COLO668 (cell line): ENCODE measurements at regions not wholly inside any gene's neighbourhood (a gene's known extent, or its start where the extent isn't known, plus 50 kb on each side); places are given as distances from the start of the nearest gene placed in this dataset.
"Not testable (repeated sequence)": the region's sequence is repeated elsewhere in the genome, so short reads cannot be mapped to it uniquely, and the experiment has no call there.

ENCODE experiments used
- DNase-seq: peaks from one replicate; lab custom pipeline; 2025; ENCODE audit not compliant: unreplicated experiment; lab: John Stamatoyannopoulos, UW

- no peak for DNase-seq
These were observed 142.5 kb downstream of the LCA5 start for GRCh38 chr6:79394690-79395089.

GRCh38 chr6:79392094-79392493 is 145.1 kb downstream of the LCA5 start:
- DNase-seq, result no peak

DNA sequence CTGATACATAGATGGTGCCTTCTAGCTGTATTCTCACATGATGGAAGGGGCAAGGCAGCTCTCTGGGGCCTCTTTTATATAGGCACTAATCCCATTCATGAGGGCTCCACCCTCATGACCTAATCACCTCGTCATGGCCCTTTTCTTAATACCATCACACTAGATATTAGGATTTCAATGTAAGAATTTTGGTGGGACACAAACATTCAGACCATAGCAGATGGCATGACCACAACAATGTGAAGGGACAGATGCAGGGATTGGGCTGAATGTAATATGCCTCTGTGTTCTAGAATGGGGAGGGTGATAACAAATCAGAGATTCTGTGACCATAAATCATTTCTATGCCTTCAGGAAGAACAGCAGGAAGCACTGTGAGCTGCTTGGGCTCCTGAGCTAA is 145.8 kb downstream of the LCA5 start:
- no peak for DNase-seq

GRCh38 chr6:79385893-79386292 is 151.3 kb downstream of the LCA5 start:
- no peak for DNase-seq

- no peak for DNase-seq
These were observed 150.9 kb upstream of the HMGN3 start for GRCh38 chr6:79385333-79385732.

DNA sequence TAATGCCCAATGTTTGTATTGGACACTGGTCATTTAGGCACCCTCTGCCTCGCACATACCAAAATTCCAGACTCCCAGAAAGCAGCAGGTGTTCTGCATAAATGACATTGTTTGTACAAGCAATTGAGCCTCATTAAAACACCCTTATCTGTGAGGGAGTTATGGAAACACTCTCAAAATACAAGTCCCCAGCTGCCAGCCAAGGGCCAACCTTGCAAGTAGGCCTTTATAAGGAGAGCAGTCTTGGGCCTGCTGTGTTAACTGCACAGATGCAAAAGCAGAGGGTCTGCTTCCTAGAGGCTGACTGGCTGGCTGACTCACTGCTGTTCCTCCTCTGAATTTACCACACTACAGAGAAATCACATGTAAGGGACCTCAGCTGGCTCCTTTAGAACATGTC is 150.4 kb upstream of the HMGN3 start:
- peak; percentile 71 for DNase-seq

- DNase-seq, result no peak
These were observed 144.5 kb upstream of the HMGN3 start for GRCh38 chr6:79378957-79379356.

DNA sequence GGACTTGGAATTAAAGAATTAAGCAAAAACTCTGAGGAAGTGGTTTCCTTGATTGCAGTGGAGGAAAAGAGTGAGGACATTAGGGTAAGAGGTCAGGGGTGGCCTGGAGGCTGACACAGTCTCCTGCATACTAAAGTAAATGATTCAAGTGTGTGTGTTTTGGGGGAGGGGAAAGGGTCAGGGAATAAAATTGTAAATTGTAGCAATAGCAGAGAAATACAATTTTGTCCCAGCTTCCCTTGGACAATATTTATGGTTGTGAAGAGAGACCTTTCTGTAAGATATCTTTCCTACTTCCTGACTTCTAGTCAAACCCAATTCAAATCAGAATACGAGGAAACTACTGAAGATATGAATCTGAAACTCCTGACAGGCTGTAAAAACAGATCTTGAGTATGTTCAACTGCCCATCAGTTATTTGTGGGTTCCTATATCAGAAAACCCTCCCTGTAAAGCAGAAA is 143.4 kb upstream of the HMGN3 start:
- DNase-seq, result no peak

- DNase-seq, result no peak
These were observed 142.6 kb upstream of the HMGN3 start for GRCh38 chr6:79377047-79377446.

- DNase-seq, result no peak
These were observed 141.3 kb upstream of the HMGN3 start for GRCh38 chr6:79375635-79376337.

- no peak for DNase-seq
These were observed 139.8 kb upstream of the HMGN3 start for GRCh38 chr6:79374308-79374707.

- no peak for DNase-seq
These were observed 139.4 kb upstream of the HMGN3 start for GRCh38 chr6:79373880-79374279.

DNA sequence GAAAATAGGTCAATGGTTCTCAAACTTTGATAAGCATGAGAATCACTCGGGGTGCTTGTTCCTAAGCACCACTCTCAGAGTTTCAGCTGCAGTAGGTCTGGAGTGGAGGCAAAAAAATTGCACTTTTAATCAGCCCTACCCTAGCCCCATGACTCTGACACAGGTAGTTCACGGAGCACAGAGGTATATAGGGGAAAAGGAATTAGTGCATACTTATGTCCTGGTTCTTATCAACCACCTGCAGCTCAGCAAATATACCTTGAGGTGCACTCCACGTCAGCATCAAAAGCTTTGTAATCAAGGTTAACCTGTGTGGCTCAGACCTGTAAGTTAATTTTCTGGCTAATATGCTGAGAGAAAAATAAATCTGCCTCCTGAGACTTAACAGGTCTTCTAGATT is 138.8 kb upstream of the HMGN3 start:
- no peak for DNase-seq

GRCh38 chr6:79372757-79373156 is 138.3 kb upstream of the HMGN3 start:
- no peak for DNase-seq

GRCh38 chr6:79369026-79369425 is 134.5 kb upstream of the HMGN3 start:
- DNase-seq, result no peak

DNA sequence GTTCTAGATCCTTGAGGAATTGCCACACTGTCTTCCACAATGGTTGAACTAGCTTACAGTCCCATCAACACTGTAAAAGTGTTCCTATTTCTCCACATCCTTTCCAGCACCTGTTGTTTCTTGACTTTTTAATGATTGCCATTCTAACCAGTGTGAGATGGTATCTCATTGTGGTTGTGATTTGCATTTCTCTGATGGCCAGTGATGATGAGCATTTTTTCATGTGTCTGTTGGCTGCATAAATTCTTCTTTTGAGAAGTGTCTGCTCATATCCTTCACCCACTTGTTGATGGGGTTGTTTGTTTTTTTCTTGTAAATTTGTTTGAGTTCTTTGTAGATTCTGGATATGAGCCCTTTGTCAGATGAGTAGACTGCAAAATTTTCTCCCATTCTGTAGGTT is 129.0 kb upstream of the HMGN3 start:
- DNase-seq, result not testable (repeated sequence)

- not testable (repeated sequence) for DNase-seq
These were observed 126.6 kb upstream of the HMGN3 start for GRCh38 chr6:79361074-79361473.

GRCh38 chr6:79353226-79353625 is 118.7 kb upstream of the HMGN3 start:
- DNase-seq, result no peak

DNA sequence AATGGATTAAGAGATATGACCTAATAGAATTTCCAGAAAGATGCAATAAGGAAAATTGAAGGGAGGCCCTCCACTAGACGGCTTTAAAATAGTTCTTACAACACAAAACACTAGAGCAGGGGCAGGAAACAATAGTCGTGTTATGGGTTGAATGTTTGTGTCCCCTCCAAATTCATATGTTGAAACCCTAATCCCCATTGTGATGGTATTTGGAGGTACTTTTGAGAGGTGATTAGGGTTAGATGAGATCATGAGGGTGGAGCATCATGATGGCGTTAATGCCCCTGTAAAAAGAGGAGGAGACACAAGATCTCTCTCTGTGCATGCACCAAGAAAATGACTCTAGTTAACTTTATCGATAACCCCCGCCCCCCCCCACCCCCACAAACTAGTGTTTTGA is 104.0 kb upstream of the HMGN3 start:
- DNase-seq, result no peak

DNA sequence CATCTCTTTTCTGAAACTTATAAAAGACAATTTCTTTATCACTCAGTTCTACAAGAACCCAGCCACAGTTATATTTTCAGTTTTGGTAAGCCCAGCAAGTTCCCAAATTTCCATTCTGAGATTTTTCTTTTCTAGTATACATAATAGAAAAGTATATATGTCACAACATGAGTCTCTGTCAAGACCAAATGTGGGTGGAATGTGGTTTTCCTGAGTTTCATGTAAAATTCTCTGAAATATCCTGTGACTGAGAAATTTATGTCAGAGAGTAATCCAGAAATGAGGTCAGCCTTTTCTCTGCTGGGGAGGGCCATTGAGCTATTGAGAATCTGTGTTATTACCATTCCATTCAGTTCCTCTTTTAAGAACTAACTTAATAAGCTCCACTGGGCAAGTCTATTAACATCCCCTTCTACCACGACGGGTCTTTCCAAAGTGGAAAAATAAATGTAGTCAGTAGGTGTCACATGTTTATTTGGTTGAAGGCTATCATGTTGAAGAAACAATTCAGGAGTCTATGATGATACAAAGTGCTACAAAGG is 100.7 kb upstream of the HMGN3 start:
- DNase-seq, result no peak

DNA sequence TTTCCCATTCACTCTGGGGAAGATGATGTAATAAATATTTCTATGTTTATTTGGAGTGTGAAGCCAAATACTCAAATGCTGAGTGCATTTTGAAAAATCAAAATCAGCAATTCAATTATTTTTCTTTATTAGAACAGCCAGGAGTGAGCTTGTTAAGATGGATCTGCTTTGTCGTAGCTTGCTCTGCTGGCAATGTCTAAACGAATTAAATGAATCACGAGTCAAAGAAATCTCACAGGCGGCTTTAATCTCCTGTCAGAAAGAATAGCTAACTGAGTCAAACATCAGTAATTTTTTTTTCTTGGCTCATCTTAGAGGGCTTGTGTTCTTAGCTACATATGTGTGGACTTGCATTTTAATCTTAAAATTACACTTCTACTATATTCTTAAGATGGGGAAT is 100.2 kb upstream of the HMGN3 start:
- no peak for DNase-seq

DNA sequence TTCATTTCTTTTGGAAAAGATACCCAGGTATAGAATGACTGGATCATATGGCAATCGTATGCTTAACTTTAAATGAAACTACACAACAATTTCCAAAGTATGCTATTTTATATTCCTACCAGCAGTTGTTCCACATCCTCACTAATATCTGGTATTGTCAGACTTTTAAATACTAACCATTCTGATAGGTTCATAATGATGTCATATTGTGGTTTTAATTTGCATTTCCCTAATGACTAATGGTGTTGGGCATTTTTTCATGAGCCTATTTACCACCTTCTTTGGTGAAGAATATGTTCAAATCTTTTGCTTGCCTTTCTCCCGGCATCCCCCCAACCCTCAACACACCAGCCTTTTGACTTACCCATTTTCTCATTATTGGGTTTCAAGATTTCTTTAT is 96.2 kb upstream of the HMGN3 start:
- no peak for DNase-seq

DNA sequence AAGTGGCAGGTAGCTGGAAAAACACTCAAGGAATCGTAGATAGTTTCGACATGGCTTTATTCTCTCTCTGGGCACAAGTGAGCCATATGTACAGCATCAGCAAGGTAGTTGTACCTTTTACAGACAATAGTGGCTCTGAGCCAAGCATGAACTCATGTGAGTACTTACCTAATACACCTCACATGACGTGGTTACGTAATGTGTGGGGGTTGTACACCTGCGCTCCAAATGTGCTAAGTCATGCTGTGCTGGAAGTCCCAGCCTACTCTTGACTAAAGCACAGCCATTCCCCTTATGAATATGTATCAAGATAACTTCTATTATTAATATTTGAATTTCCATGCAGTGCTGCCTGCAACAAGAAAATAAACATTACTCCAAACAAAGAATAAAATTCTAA is 78.8 kb upstream of the HMGN3 start:
- peak; percentile 11 for DNase-seq
